ENCODE measurements at regions not wholly inside any gene's neighbourhood (a gene's known extent, or its start where the extent isn't known, plus 50 kb on each side); places are given as distances from the start of the nearest gene placed in this dataset.
A peak's percentile ranks its signal among the peaks of the same experiment; 100 is the strongest.
"Not testable (repeated sequence)": the region's sequence is repeated elsewhere in the genome, so short reads cannot be mapped to it uniquely, and the experiment has no call there.

- DNase-seq (ENCODE audit: low read depth), result no peak
These were observed 142.2 kb upstream of the HMGA2 start for GRCh38 chr12:65682112-65682511.

DNA sequence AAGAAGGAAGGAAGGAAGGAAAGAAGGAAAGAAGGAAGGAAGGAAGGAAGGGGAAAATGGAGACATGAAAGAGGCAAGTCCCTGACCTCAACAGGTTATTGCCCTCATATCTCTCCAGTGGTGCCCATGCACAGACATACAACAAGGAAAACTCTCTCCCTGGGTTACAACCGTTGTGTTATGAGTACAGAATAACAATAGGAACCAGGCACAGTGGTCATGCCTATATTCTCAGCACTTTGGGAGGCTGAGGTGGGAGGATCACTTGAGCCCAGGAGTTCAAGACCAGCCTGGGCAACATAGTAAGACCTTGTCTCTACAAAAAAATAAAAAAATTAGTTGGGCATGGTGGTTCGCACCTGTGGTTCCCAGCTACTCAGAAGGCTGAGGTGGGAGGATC lies 139.4 kb upstream of the HMGA2 start:
- no peak for DNase-seq (ENCODE audit: low read depth)

GRCh38 chr12:65685514-65685913 lies 138.8 kb upstream of the HMGA2 start:
- DNase-seq (ENCODE audit: low read depth), result peak; percentile 16

DNA sequence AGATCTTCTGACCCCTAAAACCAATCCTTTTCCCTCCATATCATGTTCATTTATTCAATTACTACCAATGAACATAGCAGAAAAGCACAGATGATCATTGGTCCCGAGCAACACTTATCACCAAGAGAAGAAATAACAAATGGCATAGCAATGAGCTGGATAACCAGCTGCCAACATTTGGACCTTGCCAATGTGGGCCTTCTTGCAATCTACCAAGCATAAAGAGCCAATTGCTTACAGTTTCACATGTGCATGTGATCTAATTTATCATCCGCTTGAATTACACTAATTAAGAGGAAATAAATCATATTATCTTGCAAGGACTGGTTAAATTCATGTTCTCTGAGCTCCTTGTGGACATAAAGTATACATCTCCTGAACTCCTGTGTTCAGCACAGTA lies 134.8 kb upstream of the HMGA2 start:
- no peak for DNase-seq (ENCODE audit: low read depth)

- DNase-seq (ENCODE audit: low read depth), result no peak
These were observed 133.8 kb upstream of the HMGA2 start for GRCh38 chr12:65690477-65690876.

GRCh38 chr12:65694130-65694529 lies 130.2 kb upstream of the HMGA2 start:
- DNase-seq (ENCODE audit: low read depth), result no peak

- peak; percentile 88 for DNase-seq (ENCODE audit: low read depth)
These were observed 129.0 kb upstream of the HMGA2 start for GRCh38 chr12:65695113-65695865.

DNA sequence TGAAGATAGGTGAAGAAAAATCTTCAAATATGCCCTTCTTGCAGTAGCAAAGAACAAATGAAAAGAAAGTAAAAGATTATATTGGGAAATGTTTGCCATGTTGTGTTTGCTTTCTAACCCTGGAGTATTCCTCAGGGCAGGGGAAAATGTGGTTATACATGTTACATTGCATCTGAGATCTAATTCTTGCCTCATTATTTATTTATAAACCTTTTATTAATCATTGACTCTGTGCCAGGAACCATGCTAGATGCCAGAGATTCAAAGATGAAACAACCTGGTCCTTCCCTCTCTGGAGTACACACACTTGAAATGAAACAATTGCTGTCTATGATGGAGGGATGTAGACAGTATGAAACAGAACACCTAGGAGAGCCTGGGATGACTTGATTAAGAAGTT lies 128.1 kb upstream of the HMGA2 start:
- no peak for DNase-seq (ENCODE audit: low read depth)

- peak; percentile 41 for DNase-seq (ENCODE audit: low read depth)
These were observed 125.0 kb upstream of the HMGA2 start for GRCh38 chr12:65699251-65699650.

DNA sequence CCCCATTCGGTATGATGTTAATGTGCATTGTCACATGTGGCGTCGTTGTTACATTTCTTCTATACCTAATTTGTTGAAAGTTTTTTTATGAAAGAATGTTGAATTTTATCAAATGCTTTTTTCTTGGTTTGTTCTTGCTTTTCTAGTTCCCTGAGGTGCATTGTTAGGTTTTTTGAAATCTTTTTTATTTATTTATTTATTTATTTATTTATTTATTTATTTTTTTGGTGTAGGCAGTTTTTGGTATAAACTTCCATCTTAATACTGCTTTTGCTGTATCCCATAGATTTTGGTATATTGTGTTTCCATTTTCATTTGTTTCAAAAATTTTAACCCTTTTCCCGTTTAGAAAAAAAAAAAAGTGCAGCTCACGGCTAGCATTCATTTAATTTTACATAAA lies 121.1 kb upstream of the HMGA2 start:
- no peak for DNase-seq (ENCODE audit: low read depth)

DNA sequence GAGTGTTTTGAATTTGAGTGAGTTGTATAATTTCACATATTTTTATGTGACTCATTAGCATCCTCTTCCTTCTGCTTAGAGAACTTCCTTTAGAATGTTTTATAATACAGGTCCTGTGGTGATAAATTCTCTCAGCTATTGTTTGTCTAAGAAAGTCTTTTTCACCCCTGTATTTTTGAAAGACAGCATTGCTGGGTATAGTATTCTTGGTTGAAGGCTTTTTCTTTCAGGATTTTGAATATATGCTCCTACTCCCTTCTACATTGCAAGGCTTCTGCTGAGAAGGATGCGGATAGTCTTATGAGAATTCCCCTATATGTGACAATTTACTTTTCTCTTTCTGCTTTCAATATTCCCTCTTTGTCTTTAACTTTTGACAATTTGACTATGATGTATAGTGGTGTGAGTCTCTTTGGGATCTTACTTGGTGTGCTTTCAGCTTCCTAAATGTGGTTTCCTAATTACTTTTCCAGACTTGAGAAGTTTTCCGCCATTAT lies 118.9 kb upstream of the HMGA2 start:
- DNase-seq (ENCODE audit: low read depth), result no peak

DNA sequence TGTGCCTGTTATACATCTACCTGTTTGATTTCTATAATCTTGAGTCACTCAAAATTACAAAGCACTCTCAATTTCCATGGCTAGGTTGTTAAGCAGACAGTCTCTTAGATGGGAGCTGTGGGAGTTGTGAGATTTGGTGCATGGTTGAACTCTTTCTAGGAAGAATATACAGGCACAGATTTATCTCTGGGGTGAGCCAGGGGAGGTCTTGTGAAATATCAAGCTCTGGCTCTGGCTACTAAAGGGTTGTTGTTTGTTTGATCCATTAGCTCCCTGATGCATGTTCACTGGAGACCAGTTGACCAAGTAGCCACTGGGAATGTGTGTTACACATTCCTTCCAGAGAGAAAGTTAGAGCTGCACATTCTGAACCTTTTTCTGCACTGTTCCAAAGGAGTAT lies 117.2 kb upstream of the HMGA2 start:
- no peak for DNase-seq (ENCODE audit: low read depth)

DNA sequence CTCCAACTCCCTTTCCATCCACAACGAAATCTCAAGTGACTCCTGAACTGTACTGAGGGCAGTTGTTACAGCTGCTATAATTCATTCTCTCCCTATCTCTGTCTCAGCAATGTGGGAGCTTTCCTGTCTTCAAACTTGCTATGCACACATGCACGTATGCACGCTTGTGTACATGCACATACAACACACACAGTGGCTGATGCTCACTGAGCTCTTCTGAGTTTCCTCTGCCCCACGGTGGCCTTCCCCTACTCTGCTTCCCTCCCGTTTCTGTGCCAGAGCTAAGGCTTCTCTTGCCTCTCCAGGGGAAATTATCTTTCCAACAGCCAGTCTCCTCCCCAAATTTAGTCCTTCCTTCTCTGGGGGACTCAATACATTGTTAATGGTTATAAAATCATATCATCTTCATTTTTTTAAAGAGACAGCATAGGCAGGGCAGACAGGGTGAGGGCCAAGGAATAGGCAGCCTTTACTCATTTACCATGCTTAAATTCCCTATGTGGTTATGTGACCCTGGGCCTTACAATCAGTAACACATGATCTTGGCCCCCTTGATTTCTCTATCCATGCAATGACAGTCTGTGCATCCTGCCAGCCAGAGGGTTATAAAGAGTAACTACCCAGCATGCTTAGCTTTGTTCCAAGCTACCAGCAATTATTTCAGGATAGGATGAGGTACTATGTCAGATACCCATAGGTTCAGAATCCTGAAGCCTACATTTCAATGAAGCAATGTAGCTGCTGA lies 111.9 kb upstream of the HMGA2 start:
- no peak for DNase-seq (ENCODE audit: low read depth)

DNA sequence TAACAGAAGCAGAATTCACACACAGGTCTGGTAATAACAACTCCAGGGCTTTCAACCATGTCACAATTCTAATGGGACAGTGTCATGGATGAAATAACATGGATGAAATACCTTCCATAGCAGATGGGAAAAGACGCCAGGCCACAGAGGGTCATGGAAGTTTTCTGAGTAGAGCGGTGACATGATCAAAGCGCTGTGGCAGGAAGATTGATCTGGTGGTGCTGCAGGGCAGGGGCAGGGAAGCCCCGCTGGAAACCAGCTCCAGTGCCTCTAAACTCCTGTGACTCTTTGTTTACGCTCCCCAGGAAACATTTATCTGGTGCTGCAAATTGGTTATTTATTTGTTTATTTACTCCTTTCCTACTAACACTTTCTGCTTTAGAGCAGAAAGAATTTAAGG lies 108.3 kb upstream of the HMGA2 start:
- no peak for DNase-seq (ENCODE audit: low read depth)

DNA sequence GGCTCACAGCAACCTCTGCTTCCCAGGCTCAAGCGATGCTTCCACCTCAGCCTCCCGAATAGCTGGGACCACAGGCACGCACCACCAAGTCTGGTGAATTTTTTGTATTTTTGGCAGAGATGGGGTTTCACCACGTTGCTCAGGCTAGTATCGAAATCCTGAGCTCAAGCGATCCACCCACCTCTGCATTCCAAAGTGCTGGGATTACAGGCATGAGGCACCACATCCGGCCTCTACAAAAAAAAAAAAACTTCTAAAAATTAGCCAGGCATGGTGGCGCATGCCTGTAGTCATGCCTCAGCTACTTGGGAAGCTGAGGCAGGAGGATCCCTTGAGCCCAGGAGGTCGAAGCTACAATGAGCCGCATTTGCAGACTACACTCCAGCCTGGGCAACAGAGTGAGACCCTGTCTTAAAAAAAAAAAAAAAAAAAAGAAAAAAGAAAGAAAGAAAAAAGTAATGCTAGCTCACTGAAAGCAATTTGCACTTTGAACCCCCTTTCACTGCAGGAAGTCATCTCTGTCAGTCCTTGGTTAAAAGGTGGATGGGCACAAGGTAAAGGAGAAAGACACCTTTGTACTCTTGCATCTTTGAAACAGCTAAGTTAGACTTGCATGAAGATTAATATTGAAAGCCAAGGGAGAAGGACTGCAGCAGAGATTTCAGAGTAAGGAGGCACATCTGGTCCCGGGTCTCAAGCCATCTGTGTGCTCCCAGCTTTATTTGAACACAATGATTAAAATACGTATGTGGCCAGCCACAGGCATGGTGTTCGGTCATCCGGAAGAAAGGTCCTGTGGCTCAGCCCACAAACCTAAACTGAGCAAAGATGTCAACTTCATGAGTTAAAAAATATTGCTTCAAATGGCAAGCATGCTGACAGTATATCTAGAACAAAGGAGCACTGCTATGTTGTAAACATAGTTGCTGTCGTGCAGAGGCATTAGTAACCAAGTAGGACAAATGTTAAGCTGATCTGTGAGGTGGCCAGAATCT lies 103.8 kb upstream of the HMGA2 start:
- peak; percentile 42 for DNase-seq (ENCODE audit: low read depth)

- DNase-seq (ENCODE audit: low read depth), result no peak
These were observed 102.6 kb upstream of the HMGA2 start for GRCh38 chr12:65721541-65722190.

GRCh38 chr12:65725376-65725775 lies 98.9 kb upstream of the HMGA2 start:
- no peak for DNase-seq (ENCODE audit: low read depth)

GRCh38 chr12:65728455-65728847 lies 95.8 kb upstream of the HMGA2 start:
- no peak for DNase-seq (ENCODE audit: low read depth)

GRCh38 chr12:65728848-65729793 lies 95.2 kb upstream of the HMGA2 start:
- no peak for DNase-seq (ENCODE audit: low read depth)

DNA sequence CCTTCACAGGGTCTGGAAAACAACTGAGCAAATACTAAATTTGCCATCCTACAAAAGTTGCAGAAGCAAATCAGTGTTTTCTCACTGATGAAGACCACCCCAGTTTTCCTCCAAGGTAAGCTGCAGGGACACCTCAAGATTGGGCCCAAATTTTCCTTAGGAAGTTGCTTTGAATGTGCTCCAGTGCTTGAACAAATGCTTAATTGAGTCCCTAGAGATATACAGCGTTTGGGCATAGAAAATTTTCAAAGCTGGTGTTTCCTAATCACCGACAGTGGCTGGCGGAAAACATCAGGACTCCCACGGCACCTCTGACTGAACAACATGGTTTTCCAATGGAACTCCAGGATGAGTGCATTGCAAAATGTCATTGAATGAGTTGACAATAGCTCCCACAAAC lies 92.5 kb upstream of the HMGA2 start:
- DNase-seq (ENCODE audit: low read depth), result no peak

- not testable (repeated sequence) for DNase-seq (ENCODE audit: low read depth)
These were observed 90.6 kb upstream of the HMGA2 start for GRCh38 chr12:65733643-65734042.

Measured in GM04504 (cell line).